Liver (tissue), 8 donors: ENCODE measurements at regions not wholly inside any gene's neighbourhood (a gene's known extent, or its start where the extent isn't known, plus 50 kb on each side); places are given as distances from the start of the nearest gene placed in this dataset.

Experiments used
- DNase-seq: peaks from one replicate; pipeline ENCODE4 v3.0.0-alpha.2; 2017; ENCODE audit warnings: low spot score
- H3K27ac ChIP-seq, 2 donors: one replicate each; pipeline ENCODE4 v1.7.0; 2013; ENCODE audit warnings: inconsistent platforms in 2 of 2, low read length in 2 of 2, control low read depth in 1 of 2, low read depth in 1 of 2, mild to moderate bottlenecking in 1 of 2
- H3K27me3 ChIP-seq, 4 donors: one replicate each; pipeline versions ENCODE4 v1.6.1 to v1.7.0; 2013; ENCODE audit warnings: low read length in 3 of 4, inconsistent platforms in 1 of 4, mild to moderate bottlenecking in 1 of 4, moderate library complexity in 1 of 4; ENCODE audit not compliant: control insufficient read depth in 4 of 4, insufficient read depth in 4 of 4
- H3K36me3 ChIP-seq, 4 donors: one replicate each; pipeline versions ENCODE4 v1.6.1 to v1.7.0; 2013; ENCODE audit warnings: low read length in 3 of 4, mild to moderate bottlenecking in 3 of 4, low read depth in 1 of 4, moderate library complexity in 1 of 4; ENCODE audit not compliant: control insufficient read depth in 4 of 4, insufficient read depth in 3 of 4
- H3K4me1 ChIP-seq, 4 donors: one replicate each; pipeline versions ENCODE4 v1.6.1 to v1.7.0; 2013; ENCODE audit warnings: low read length in 3 of 4, mild to moderate bottlenecking in 3 of 4, moderate library complexity in 1 of 4; ENCODE audit not compliant: control insufficient read depth in 4 of 4, insufficient read depth in 4 of 4
- H3K4me3 ChIP-seq, 3 donors: one replicate each; pipeline versions ENCODE4 v1.6.1 to v1.7.0; 2013; ENCODE audit warnings: low read length in 3 of 3, control low read depth in 1 of 3, low read depth in 1 of 3, mild to moderate bottlenecking in 1 of 3
- H3K9ac ChIP-seq, 2 donors: one replicate each; pipeline ENCODE4 v1.7.0; 2013; ENCODE audit warnings: low read length in 2 of 2, mild to moderate bottlenecking in 2 of 2, moderate library complexity in 2 of 2, control low read depth in 1 of 2, low read depth in 1 of 2
- H3K9me3 ChIP-seq, 4 donors: one replicate each; pipeline versions ENCODE4 v1.6.1 to v1.7.0; 2013; ENCODE audit warnings: low read length in 3 of 4; ENCODE audit not compliant: control insufficient read depth in 4 of 4
- ATF3 ChIP-seq: IDR thresholded peaks from 2 replicates; pipeline ENCODE4 v1.6.1; 2016; ENCODE audit warnings: antibody characterized with exemption
- CTCF ChIP-seq: fragments of 150-350 bp; IDR thresholded peaks from 2 replicates; pipeline ENCODE4 v1.5.1; 2017; ENCODE audit warnings: improper control_type of control experiment, low read depth, low read length; ENCODE audit not compliant: missing input control
- EGR1 ChIP-seq, 2 donors: IDR thresholded peaks; 2 replicates each; pipeline ENCODE4 v1.6.1; 2016 to 2018; ENCODE audit warnings: antibody characterized with exemption in 2 of 2, low read depth in 2 of 2
- FOXA1 ChIP-seq: IDR thresholded peaks from 2 replicates; pipeline ENCODE4 v1.6.1; 2016; ENCODE audit warnings: antibody characterized with exemption
- FOXA2 ChIP-seq: IDR thresholded peaks from 2 replicates; pipeline ENCODE4 v1.6.1; 2016; ENCODE audit warnings: antibody characterized with exemption
- GABPA ChIP-seq, 2 donors: IDR thresholded peaks in 1 of 2; conservative IDR thresholded peaks in 1 of 2; 2 replicates each; pipeline ENCODE4 v1.6.1; 2016; ENCODE audit warnings: antibody characterized with exemption in 2 of 2, mild to moderate bottlenecking in 1 of 2, moderate library complexity in 1 of 2
- HNF4A ChIP-seq, 2 donors: conservative IDR thresholded peaks; 2 replicates each; pipeline ENCODE4 v1.6.1; 2016; ENCODE audit warnings: antibody characterized with exemption in 2 of 2, mild to moderate bottlenecking in 2 of 2
- HNF4G ChIP-seq: IDR thresholded peaks from 2 replicates; pipeline ENCODE4 v1.6.1; 2016; ENCODE audit warnings: antibody characterized with exemption
- MAX ChIP-seq: IDR thresholded peaks from 2 replicates; pipeline ENCODE4 v1.6.1; 2016; ENCODE audit warnings: antibody characterized with exemption
- NR2F2 ChIP-seq: IDR thresholded peaks from 2 replicates; pipeline ENCODE4 v1.6.1; 2016; ENCODE audit warnings: antibody characterized with exemption
- RAD21 ChIP-seq, 2 donors: IDR thresholded peaks; 2 replicates each; pipeline ENCODE4 v1.6.1; 2016; ENCODE audit warnings: antibody characterized with exemption in 2 of 2, mild to moderate bottlenecking in 2 of 2
- REST ChIP-seq: IDR thresholded peaks from 2 replicates; pipeline ENCODE4 v1.6.1; 2016; ENCODE audit warnings: antibody characterized with exemption, mild to moderate bottlenecking
- RXRA ChIP-seq, 2 donors: IDR thresholded peaks; 2 replicates each; pipeline ENCODE4 v1.6.1; 2017 to 2018; ENCODE audit warnings: antibody characterized with exemption in 2 of 2, mild to moderate bottlenecking in 1 of 2
- TAF1 ChIP-seq: conservative IDR thresholded peaks from 2 replicates; pipeline ENCODE4 v1.6.1; 2016; ENCODE audit warnings: antibody characterized with exemption, mild to moderate bottlenecking
- YY1 ChIP-seq: IDR thresholded peaks from 2 replicates; pipeline ENCODE4 v1.6.1; 2016; ENCODE audit warnings: antibody characterized with exemption, mild to moderate bottlenecking
- ZBTB33 ChIP-seq: IDR thresholded peaks from 2 replicates; pipeline ENCODE4 v1.6.1; 2016; ENCODE audit warnings: antibody characterized with exemption
- WGBS: extraction: QIAGEN DNeasy Blood & Tissue Kit; methylation state at CpG from one replicate; pipeline ENCODE4 v1.1.7; 2013; 5-methylcytosine and 5-hydroxymethylcytosine counted together
- donor health status: healthy.
- donor health status: healthy.
- donor health status: healthy.
- donor health status: healthy.
- donor health status: healthy.

- Histone ChIP-seq H3K9ac (no peak overlapping the region), H3K27ac (no peak overlapping the region), H3K27me3 (no peaks in the 10 kb centered on the region), H3K4me1 (peaks cover 0 to 2% (median 0%) of the 10 kb centered on the region in 4 donors), H3K9me3 (peaks cover 0 to 1% (median 0%) of the 10 kb centered on the region in 4 donors), H3K36me3 (no peaks in the 10 kb centered on the region), H3K4me3 (no peak overlapping the region)
- TF ChIP-seq TAF1 (no peak), ATF3 (no peak), GABPA (IDR thresholded peaks at IDR 0.05 in 1 of 2, conservative IDR thresholded peaks at IDR 0.05 in 1 of 2) (no peak), RAD21 (IDR thresholded peaks at IDR 0.05) (no peak), REST (no peak), HNF4A (conservative IDR thresholded peaks at IDR 0.05) (no peak), NR2F2 (no peak), RXRA (IDR thresholded peaks at IDR 0.05) (no peak)
- 92% methylated on average over 6 of the region's 6 CpGs for WGBS
- no peak for DNase-seq
Measured at GRCh38 chr5:26812714-26813113, 225.7 kb downstream of the CDH9 start.

GRCh38 chr5:26807231-26808199 is 230.9 kb downstream of the CDH9 start:
- no peak for DNase-seq
- 83% methylated on average over 16 of the region's 16 CpGs for WGBS

More at GRCh38 chr5:26807231-26808199, 230.9 kb downstream of the CDH9 start:
- no peaks in the 10 kb centered on the region for H3K27me3 ChIP-seq
- H3K27ac ChIP-seq: no peak overlapping the region
- peaks cover 0 to 2% (median 0%) of the 10 kb centered on the region in 4 donors for H3K4me1 ChIP-seq
- H3K9me3 ChIP-seq: peaks cover 0 to 4% (median 2%) of the 10 kb centered on the region in 4 donors
- no peak for TF ChIP-seq TAF1
- no peak for TF ChIP-seq HNF4A (conservative IDR thresholded peaks at IDR 0.05)
- no peak for TF ChIP-seq FOXA1
- TF ChIP-seq RAD21 (IDR thresholded peaks at IDR 0.05): no peak
- TF ChIP-seq CTCF: no peak
- no peak for TF ChIP-seq EGR1 (IDR thresholded peaks at IDR 0.05; ENCODE audit: low read depth in 2 of 2)
- TF ChIP-seq YY1: no peak
- TF ChIP-seq HNF4G: no peak
- TF ChIP-seq FOXA2: no peak
- no peak for TF ChIP-seq MAX
- TF ChIP-seq ZBTB33: no peak
- H3K36me3 ChIP-seq: no peaks in the 10 kb centered on the region
- H3K4me3 ChIP-seq: no peak overlapping the region
- no peak overlapping the region for H3K9ac ChIP-seq
